LoVo (cell line): ENCODE measurements at regions not wholly inside any gene's neighbourhood (a gene's known extent, or its start where the extent isn't known, plus 50 kb on each side); places are given as distances from the start of the nearest gene placed in this dataset.
"Not testable (repeated sequence)": the region's sequence is repeated elsewhere in the genome, so short reads cannot be mapped to it uniquely, and the experiment has no call there.

Experiments
- DNase-seq: peaks from one replicate; pipeline ENCODE4 v3.0.0-alpha.2; 2016; ENCODE audit warnings: low spot score

- no peak for DNase-seq
Observed at GRCh38 chr13:73842626-73843025, 291.6 kb downstream of the KLF12 start.

GRCh38 chr13:73842184-73842583 lies 292.0 kb downstream of the KLF12 start:
- DNase-seq, result no peak

- DNase-seq, result no peak
Observed at GRCh38 chr13:73837147-73837546, 297.1 kb downstream of the KLF12 start.

GRCh38 chr13:73835138-73835721 lies 299.0 kb downstream of the KLF12 start:
- peak; percentile 51 for DNase-seq

GRCh38 chr13:73833325-73834070 lies 300.7 kb downstream of the KLF12 start:
- no peak for DNase-seq

- DNase-seq, result no peak
Observed at GRCh38 chr13:73832825-73833224, 301.4 kb downstream of the KLF12 start.

- peak; percentile 28 for DNase-seq
Observed at GRCh38 chr13:73832128-73832588, 302.0 kb downstream of the KLF12 start.

GRCh38 chr13:73829416-73829815 lies 304.8 kb downstream of the KLF12 start:
- no peak for DNase-seq

- DNase-seq, result no peak
Observed at GRCh38 chr13:73828811-73829210, 305.4 kb downstream of the KLF12 start.

- DNase-seq, result no peak
Observed at GRCh38 chr13:73827434-73827833, 306.8 kb downstream of the KLF12 start.

GRCh38 chr13:73825143-73825542 lies 309.1 kb downstream of the KLF12 start:
- no peak for DNase-seq

- no peak for DNase-seq
Observed at GRCh38 chr13:73822668-73823592, 311.3 kb downstream of the KLF12 start.

GRCh38 chr13:73820688-73821087 lies 313.5 kb downstream of the KLF12 start:
- no peak for DNase-seq

- no peak for DNase-seq
Observed at GRCh38 chr13:73820285-73820684, 313.9 kb downstream of the KLF12 start.

GRCh38 chr13:73819711-73820110 lies 314.5 kb downstream of the KLF12 start:
- DNase-seq, result no peak

GRCh38 chr13:73816702-73817101 lies 317.5 kb downstream of the KLF12 start:
- no peak for DNase-seq

GRCh38 chr13:73815796-73816195 lies 318.4 kb downstream of the KLF12 start:
- DNase-seq, result no peak

- no peak for DNase-seq
Observed at GRCh38 chr13:73810647-73811046, 323.6 kb downstream of the KLF12 start.

GRCh38 chr13:73809561-73809960 lies 324.6 kb downstream of the KLF12 start:
- DNase-seq, result no peak

GRCh38 chr13:73808318-73808717 lies 325.9 kb downstream of the KLF12 start:
- DNase-seq, result no peak

GRCh38 chr13:73805326-73805958 lies 328.8 kb downstream of the KLF12 start:
- DNase-seq, result not testable (repeated sequence)

- DNase-seq, result no peak
Observed at GRCh38 chr13:73803997-73804396, 330.2 kb downstream of the KLF12 start.
